ENCODE measurements at regions not wholly inside any gene's neighbourhood (a gene's known extent, or its start where the extent isn't known, plus 50 kb on each side); places are given as distances from the start of the nearest gene placed in this dataset.

DNA sequence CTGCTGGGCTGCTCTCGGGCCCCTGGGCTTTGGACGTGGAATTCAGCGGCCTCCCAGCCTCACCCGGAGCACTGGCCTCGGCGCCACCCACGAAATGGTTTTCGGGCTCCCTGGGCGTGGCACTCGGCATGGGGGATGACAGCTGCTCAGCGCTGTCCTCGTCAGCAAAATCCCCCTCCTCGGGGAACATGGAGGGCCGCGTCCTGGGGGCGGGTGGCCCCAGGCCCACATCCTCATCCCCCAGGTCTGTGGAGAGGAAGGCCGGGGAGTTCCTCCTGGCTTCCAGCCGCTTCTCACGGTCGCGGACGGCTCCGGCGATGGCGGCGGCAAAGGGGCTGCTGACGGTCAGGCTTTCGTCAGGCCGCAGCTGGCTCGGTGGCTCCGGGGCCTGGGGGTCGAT, 88.4 kb downstream of the CTTN start:
- 97% methylated on average over 32 of the region's 32 CpGs for WGBS
- no peak overlapping the region for H3K4me3 ChIP-seq (ENCODE audit: low read depth in 1 of 3, low read length in 3 of 3)
- H3K4me1 ChIP-seq (ENCODE audit: control insufficient read depth in 4 of 4, insufficient read depth in 4 of 4, low read length in 3 of 4) = peaks cover 0 to 5% (median 2%) of the 10 kb centered on the region in 4 donors
- DNase-seq (ENCODE audit: low spot score) = no peak
- no peak overlapping the region for H3K9ac ChIP-seq (ENCODE audit: low read depth in 1 of 2, low read length in 2 of 2)
- H3K9me3 ChIP-seq (ENCODE audit: control insufficient read depth in 4 of 4, low read length in 3 of 4) = peaks cover 0 to 4% (median under 1%) of the 10 kb centered on the region in 4 donors
- H3K27me3 ChIP-seq (ENCODE audit: control insufficient read depth in 4 of 4, insufficient read depth in 4 of 4, low read length in 3 of 4) = no peaks in the 10 kb centered on the region
- no peak for TF ChIP-seq HNF4A (conservative IDR thresholded peaks at IDR 0.05)
- TF ChIP-seq, protein P1, sequence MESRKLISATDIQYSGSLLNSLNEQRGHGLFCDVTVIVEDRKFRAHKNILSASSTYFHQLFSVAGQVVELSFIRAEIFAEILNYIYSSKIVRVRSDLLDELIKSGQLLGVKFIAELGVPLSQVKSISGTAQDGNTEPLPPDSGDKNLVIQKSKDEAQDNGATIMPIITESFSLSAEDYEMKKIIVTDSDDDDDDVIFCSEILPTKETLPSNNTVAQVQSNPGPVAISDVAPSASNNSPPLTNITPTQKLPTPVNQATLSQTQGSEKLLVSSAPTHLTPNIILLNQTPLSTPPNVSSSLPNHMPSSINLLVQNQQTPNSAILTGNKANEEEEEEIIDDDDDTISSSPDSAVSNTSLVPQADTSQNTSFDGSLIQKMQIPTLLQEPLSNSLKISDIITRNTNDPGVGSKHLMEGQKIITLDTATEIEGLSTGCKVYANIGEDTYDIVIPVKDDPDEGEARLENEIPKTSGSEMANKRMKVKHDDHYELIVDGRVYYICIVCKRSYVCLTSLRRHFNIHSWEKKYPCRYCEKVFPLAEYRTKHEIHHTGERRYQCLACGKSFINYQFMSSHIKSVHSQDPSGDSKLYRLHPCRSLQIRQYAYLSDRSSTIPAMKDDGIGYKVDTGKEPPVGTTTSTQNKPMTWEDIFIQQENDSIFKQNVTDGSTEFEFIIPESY (IDR thresholded peaks at IDR 0.05) = no peak
- TF ChIP-seq, protein P2, sequence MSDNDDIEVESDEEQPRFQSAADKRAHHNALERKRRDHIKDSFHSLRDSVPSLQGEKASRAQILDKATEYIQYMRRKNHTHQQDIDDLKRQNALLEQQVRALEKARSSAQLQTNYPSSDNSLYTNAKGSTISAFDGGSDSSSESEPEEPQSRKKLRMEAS (IDR thresholded peaks at IDR 0.05) = no peak
- no peak overlapping the region for H3K27ac ChIP-seq (ENCODE audit: low read depth in 1 of 2, low read length in 2 of 2)
- peaks cover 0 to 21% (median 4%) of the 10 kb centered on the region in 4 donors for H3K36me3 ChIP-seq (ENCODE audit: control insufficient read depth in 4 of 4, insufficient read depth in 3 of 4, low read depth in 1 of 4, low read length in 3 of 4)

DNA sequence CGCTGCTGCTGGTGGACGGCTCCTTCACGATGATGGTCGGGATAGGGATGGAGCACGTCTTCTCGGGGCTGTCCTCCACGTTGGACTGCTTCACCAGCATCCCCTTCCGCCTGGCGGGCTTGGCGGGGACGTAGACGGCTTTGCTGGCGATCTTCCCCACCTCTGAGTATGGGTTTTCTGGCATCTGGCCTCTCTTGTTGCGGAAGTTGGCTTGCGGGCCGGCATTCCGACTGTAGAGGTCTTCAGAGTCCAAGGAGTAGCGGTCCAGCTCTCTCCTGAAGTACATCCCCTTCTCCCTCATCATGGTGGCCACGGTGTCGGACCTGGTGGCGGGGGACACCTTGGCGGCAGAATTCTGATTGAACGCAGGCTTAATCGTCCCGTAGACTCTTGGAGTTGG, 88.8 kb downstream of the CTTN start:
- WGBS = 96% methylated on average over 25 of the region's 25 CpGs
- no peaks in the 10 kb centered on the region for H3K27me3 ChIP-seq (ENCODE audit: control insufficient read depth in 4 of 4, insufficient read depth in 4 of 4, low read length in 3 of 4)
- H3K9me3 ChIP-seq (ENCODE audit: control insufficient read depth in 4 of 4, low read length in 3 of 4) = peaks cover 0 to 4% (median under 1%) of the 10 kb centered on the region in 4 donors
- no peak for DNase-seq (ENCODE audit: low spot score)
- peaks cover 0 to 4% (median 2%) of the 10 kb centered on the region in 4 donors for H3K4me1 ChIP-seq (ENCODE audit: control insufficient read depth in 4 of 4, insufficient read depth in 4 of 4, low read length in 3 of 4)
- H3K27ac ChIP-seq (ENCODE audit: low read depth in 1 of 2, low read length in 2 of 2) = no peak overlapping the region
- peaks cover 0 to 23% (median 4%) of the 10 kb centered on the region in 4 donors for H3K36me3 ChIP-seq (ENCODE audit: control insufficient read depth in 4 of 4, insufficient read depth in 3 of 4, low read depth in 1 of 4, low read length in 3 of 4)
- no peak for TF ChIP-seq NR2F2 (IDR thresholded peaks at IDR 0.05)
- TF ChIP-seq EGR1 (IDR thresholded peaks at IDR 0.05; ENCODE audit: low read depth in 2 of 2) = no peak
- TF ChIP-seq RXRA (IDR thresholded peaks at IDR 0.05) = no peak
- TF ChIP-seq YY1 (IDR thresholded peaks at IDR 0.05) = no peak
- TF ChIP-seq, protein P3, sequence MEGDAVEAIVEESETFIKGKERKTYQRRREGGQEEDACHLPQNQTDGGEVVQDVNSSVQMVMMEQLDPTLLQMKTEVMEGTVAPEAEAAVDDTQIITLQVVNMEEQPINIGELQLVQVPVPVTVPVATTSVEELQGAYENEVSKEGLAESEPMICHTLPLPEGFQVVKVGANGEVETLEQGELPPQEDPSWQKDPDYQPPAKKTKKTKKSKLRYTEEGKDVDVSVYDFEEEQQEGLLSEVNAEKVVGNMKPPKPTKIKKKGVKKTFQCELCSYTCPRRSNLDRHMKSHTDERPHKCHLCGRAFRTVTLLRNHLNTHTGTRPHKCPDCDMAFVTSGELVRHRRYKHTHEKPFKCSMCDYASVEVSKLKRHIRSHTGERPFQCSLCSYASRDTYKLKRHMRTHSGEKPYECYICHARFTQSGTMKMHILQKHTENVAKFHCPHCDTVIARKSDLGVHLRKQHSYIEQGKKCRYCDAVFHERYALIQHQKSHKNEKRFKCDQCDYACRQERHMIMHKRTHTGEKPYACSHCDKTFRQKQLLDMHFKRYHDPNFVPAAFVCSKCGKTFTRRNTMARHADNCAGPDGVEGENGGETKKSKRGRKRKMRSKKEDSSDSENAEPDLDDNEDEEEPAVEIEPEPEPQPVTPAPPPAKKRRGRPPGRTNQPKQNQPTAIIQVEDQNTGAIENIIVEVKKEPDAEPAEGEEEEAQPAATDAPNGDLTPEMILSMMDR (IDR thresholded peaks at IDR 0.05; ENCODE audit: low read depth, low read length, missing input control) = no peak
- TF ChIP-seq FOXA2 (IDR thresholded peaks at IDR 0.05) = no peak
- no peak for TF ChIP-seq TAF1 (conservative IDR thresholded peaks at IDR 0.05)
- TF ChIP-seq GABPA (IDR thresholded peaks at IDR 0.05 in 1 of 2, conservative IDR thresholded peaks at IDR 0.05 in 1 of 2) = no peak
- TF ChIP-seq, protein P1 (IDR thresholded peaks at IDR 0.05) = no peak
- TF ChIP-seq, protein P2 (IDR thresholded peaks at IDR 0.05) = no peak
- TF ChIP-seq FOXA1 (IDR thresholded peaks at IDR 0.05) = no peak
- no peak for TF ChIP-seq JUND (IDR thresholded peaks at IDR 0.05)
- no peak for TF ChIP-seq SP1 (IDR thresholded peaks at IDR 0.05)
- TF ChIP-seq, protein P4, sequence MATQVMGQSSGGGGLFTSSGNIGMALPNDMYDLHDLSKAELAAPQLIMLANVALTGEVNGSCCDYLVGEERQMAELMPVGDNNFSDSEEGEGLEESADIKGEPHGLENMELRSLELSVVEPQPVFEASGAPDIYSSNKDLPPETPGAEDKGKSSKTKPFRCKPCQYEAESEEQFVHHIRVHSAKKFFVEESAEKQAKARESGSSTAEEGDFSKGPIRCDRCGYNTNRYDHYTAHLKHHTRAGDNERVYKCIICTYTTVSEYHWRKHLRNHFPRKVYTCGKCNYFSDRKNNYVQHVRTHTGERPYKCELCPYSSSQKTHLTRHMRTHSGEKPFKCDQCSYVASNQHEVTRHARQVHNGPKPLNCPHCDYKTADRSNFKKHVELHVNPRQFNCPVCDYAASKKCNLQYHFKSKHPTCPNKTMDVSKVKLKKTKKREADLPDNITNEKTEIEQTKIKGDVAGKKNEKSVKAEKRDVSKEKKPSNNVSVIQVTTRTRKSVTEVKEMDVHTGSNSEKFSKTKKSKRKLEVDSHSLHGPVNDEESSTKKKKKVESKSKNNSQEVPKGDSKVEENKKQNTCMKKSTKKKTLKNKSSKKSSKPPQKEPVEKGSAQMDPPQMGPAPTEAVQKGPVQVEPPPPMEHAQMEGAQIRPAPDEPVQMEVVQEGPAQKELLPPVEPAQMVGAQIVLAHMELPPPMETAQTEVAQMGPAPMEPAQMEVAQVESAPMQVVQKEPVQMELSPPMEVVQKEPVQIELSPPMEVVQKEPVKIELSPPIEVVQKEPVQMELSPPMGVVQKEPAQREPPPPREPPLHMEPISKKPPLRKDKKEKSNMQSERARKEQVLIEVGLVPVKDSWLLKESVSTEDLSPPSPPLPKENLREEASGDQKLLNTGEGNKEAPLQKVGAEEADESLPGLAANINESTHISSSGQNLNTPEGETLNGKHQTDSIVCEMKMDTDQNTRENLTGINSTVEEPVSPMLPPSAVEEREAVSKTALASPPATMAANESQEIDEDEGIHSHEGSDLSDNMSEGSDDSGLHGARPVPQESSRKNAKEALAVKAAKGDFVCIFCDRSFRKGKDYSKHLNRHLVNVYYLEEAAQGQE (IDR thresholded peaks at IDR 0.05) = no peak
- TF ChIP-seq RAD21 (IDR thresholded peaks at IDR 0.05) = no peak
- TF ChIP-seq, protein P5, sequence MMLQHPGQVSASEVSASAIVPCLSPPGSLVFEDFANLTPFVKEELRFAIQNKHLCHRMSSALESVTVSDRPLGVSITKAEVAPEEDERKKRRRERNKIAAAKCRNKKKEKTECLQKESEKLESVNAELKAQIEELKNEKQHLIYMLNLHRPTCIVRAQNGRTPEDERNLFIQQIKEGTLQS (IDR thresholded peaks at IDR 0.05) = no peak
- no peak for TF ChIP-seq HNF4A (conservative IDR thresholded peaks at IDR 0.05)
- TF ChIP-seq HNF4G (IDR thresholded peaks at IDR 0.05) = no peak
- no peak overlapping the region for H3K9ac ChIP-seq (ENCODE audit: low read depth in 1 of 2, low read length in 2 of 2)
- no peak overlapping the region for H3K4me3 ChIP-seq (ENCODE audit: low read depth in 1 of 3, low read length in 3 of 3)

All from liver (tissue), 8 donors.